AG10803 (cell line): ENCODE measurements at regions not wholly inside any gene's neighbourhood (a gene's known extent, or its start where the extent isn't known, plus 50 kb on each side); places are given as distances from the start of the nearest gene placed in this dataset.

ENCODE experiments used
- DNase-seq: peaks from one replicate; pipeline ENCODE4 v3.0.0; 2010; ENCODE audit warnings: low read depth
- H3K4me3 ChIP-seq: 2 replicates; pipeline ENCODE4 v1.5.1; 2011; ENCODE audit warnings: mild to moderate bottlenecking, low read length, control low read depth
- TF ChIP-seq, protein P1 (sequence below): conservative IDR thresholded peaks from 2 replicates; pipeline ENCODE4 v1.5.1; 2011; ENCODE audit warnings: mild to moderate bottlenecking, low read length, control low read depth, inconsistent platforms

DNA sequence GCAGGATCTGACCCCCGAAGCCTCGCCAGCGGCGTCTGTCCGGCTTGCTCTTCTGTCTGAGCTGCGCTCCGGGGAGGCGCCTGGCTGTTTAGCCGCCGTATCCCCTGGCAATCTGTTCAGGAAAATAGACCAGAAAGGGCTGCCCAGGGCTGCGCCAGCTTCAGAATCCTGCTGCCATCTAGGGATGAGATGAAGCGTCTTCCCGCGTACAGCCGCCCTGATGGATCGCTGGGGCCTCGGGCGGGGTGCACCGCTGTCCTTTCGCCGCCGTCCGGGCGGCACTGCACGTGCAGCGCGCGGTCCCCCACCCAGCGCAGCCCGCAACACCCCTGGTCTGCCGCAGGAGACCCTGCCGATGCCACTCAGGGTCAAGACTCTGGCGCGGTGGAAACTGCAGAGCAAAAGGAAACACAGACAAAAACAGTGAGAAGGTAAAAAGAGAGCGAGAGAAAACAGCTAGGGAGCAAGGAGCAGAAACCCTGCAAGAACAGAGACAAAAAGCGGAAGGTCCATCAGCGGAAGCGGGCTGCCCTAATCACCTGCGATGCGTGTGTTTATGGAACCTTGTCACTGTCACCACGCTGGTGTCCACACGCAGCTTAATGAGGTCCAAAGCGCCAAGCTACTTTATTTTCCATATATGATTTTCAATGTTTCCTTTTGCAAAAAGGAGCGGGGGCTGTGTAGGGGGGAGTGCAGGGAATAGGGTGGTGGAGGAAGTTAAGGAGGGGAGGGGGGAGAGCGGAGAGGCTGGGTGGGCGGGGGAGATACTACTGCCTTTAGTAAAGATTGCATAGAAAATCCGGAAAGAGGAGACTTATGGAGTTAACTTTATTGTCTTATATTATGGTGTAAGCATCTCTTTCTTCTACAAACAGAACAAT is 2113.3 kb upstream of the PIK3C3 start:
- peak; percentile 51 for DNase-seq
- TF ChIP-seq, protein P1, sequence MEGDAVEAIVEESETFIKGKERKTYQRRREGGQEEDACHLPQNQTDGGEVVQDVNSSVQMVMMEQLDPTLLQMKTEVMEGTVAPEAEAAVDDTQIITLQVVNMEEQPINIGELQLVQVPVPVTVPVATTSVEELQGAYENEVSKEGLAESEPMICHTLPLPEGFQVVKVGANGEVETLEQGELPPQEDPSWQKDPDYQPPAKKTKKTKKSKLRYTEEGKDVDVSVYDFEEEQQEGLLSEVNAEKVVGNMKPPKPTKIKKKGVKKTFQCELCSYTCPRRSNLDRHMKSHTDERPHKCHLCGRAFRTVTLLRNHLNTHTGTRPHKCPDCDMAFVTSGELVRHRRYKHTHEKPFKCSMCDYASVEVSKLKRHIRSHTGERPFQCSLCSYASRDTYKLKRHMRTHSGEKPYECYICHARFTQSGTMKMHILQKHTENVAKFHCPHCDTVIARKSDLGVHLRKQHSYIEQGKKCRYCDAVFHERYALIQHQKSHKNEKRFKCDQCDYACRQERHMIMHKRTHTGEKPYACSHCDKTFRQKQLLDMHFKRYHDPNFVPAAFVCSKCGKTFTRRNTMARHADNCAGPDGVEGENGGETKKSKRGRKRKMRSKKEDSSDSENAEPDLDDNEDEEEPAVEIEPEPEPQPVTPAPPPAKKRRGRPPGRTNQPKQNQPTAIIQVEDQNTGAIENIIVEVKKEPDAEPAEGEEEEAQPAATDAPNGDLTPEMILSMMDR, result peak; percentile 51
- H3K4me3 ChIP-seq, result peak overlapping the region; percentile 48

- H3K4me3 ChIP-seq, result peak overlapping the region; percentile 48
- TF ChIP-seq, protein P1, result no peak
- DNase-seq, result no peak
These were observed 2114.1 kb upstream of the PIK3C3 start for GRCh38 chr18:39840856-39841481.

- DNase-seq, result no peak
- TF ChIP-seq, protein P1, result no peak
- no peak overlapping the region for H3K4me3 ChIP-seq
These were observed 2114.6 kb upstream of the PIK3C3 start for GRCh38 chr18:39840406-39840805.

- TF ChIP-seq, protein P1, result no peak
- DNase-seq, result no peak
- H3K4me3 ChIP-seq, result no peak overlapping the region
These were observed 2115.3 kb upstream of the PIK3C3 start for GRCh38 chr18:39839782-39840181.

- DNase-seq, result no peak
- H3K4me3 ChIP-seq, result no peak overlapping the region
- TF ChIP-seq, protein P1, result no peak
These were observed 2116.2 kb upstream of the PIK3C3 start for GRCh38 chr18:39838831-39839230.

DNA sequence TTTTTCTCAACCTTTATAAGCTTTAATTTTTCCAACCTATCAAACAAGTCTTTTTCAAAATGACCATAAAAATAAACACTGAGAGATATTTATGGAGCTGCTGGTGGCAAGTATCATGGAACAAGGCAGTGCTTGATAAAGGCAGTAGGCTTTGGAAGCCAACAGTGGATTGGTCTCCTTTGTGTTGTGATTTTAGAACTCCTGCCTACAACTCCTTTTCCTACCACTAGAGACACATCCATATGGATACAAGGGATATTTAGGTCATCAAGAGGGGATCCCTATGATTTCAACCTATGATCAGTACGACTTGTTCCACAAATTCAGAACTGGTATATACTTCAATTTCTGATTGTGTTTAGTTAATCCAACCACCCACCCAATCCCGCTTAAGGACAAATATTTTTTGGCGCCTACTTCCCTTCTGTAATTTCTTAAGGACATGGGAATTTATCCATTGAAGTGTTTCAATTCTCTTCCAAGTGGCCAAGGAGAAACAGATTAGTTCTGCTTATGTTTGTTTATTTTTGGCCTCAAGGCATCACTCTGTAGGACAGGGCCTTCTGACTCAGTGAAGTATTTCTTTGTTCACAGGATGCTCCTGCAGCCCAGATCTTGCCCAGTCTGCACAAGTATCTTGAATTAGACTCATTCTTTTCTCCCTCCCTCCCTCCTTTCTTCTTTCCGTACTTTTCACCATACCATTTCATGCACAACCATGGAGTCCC is 2119.6 kb upstream of the PIK3C3 start:
- DNase-seq, result no peak
- no peak overlapping the region for H3K4me3 ChIP-seq
- TF ChIP-seq, protein P1, result 0 out of 2 replicates have a peak, but pooled peaks have one; percentile 5
